GM21619 (cell line): ENCODE measurements at regions not wholly inside any gene's neighbourhood (a gene's known extent, or its start where the extent isn't known, plus 50 kb on each side); places are given as distances from the start of the nearest gene placed in this dataset.

Experiments used
- ATAC-seq: cut with Tn5 transposase; IDR thresholded peaks from one replicate; pipeline ENCODE4 v1.9.1; 2021; ENCODE audit not compliant: unreplicated experiment

DNA sequence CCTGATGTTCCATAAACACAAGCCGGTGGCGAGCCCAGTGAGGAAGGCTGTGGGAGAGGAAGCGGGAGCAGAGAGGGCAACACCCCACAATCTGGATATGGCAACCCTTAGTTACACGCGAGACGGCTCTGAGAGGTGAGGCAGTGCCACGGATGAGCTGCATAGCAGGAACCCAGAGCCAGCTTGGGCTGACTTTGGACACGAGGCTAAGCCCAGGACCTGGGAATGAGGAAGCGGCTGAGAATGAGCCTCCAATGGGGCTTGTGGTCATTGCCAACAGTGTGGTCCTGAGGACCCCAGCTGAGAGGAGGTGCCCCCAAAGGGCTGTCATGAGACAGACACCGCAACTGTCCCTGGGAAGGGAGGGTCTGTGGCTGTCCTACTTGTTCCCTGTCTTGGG, 160.0 kb upstream of the SMIM23 start:
- no peak for ATAC-seq

GRCh38 chr5:171627936-171628632, 157.5 kb upstream of the SMIM23 start:
- no peak for ATAC-seq

DNA sequence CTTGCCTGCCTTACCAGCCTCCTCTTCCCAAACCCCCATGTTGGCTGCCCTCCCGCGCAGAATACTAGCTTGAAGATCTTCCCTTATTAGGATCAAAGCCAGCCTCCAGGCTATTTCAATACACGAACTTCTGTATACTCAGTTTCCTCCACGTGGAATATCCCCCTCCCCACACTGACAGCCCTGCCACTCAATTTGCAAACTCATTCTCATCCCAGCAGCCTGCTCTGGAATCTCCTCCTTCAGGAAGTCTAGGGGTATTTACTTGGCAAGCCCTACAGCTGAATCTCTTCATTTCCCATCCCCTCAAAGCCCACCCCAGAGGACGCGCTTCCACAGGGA, 157.0 kb upstream of the SMIM23 start:
- ATAC-seq = no peak

DNA sequence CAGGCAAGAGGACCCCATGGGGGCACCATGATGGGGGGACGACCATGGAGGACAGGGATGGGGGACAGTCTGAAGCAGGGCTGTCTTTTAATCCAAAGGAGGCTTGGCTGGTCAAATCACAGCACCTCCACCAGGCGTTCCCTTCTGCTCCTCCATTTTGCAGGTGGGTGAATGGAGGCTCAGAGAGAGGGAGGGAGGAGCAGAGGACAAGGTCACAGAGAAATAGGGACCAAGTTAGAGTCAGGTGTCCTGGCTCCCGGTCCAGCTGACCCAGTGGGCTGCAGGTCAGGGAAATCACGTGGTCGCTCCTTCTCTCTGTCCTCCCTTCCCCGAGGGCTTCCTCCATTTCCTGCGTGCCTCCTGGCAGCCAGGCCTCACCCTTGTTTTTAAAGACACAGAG, 156.4 kb upstream of the SMIM23 start:
- ATAC-seq = no peak

GRCh38 chr5:171629628-171630349, 155.8 kb upstream of the SMIM23 start:
- no peak for ATAC-seq

GRCh38 chr5:171630350-171631065, 155.1 kb upstream of the SMIM23 start:
- ATAC-seq = no peak

DNA sequence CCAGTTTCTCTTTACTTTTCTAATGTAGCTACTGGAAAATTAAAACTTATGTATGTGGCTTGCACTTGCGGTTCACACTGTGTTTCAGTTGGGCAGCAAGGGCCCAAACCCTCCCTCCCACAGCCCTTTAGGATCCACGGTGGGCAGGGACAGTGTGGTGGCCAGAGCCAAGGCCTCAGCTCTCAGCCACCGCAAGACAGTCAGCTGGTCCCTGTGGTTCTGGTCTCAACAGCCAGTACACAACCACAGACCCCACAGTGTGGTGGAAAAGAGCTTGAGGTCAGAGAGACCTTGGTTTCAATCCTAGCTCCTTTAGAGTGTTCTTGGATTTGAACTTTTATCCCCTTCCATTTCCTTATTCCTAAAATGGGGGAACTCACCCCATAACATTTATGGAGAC, 153.0 kb upstream of the SMIM23 start:
- no peak for ATAC-seq

- peak; percentile 67 for ATAC-seq
Observed at GRCh38 chr5:171633776-171634470, 151.7 kb upstream of the SMIM23 start.

DNA sequence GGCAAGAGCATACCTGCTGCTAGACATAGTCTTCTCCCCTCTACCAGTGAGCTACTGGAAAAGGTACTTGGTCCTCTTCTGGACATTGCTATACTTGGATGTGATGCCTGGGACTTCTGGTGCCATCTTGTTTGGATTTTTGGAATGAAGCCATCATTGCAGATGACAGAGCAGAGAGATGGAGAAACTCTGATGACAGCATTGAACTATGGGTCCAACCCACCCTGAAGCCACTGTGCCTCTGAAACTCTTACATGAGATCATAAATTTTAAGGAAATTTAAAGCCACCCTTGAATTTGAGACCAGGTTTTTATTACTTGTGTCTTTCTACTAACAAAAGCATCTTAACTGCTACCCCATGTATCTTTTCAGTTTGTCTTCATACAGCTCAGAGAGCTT, 151.1 kb upstream of the SMIM23 start:
- no peak for ATAC-seq

DNA sequence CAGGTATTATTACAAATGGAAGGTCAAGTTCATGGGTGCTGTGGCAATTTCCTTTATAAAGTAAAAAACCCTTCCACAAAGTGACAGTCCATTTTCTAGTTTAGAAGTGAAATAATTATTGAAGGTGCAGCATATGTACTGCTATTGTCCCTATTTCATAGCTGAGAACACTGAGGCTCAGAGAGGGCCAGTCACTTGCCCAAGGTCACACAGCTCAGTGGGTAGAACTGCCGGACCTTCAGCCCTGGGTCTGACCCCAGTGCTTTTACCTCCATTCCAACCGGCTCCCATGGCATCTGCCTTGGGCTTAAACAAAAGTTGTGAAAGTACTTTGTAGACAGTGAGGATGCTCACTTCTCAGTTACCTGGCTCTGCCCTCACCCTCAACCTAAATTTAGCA, 150.6 kb upstream of the SMIM23 start:
- no peak for ATAC-seq

GRCh38 chr5:171635561-171636245, 149.9 kb upstream of the SMIM23 start:
- no peak for ATAC-seq

DNA sequence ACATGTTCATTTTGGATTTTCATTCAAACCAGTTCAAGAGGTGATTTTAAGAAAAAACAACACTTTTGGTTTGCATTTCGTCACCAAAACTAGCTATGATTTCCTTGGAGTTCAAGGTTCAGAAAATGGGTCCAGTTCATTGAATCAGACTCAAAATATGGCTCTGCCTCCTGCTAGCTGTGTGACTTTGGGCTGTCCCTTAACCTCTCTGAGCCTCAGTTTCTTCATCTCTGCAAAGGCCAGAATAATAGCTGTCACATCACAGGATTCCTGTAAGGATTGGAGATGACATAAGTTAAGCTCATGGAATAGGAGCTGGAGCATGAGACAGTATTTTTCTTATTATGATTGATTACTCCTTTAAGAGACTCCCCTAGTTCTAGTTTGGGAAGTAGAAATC, 147.8 kb upstream of the SMIM23 start:
- no peak for ATAC-seq

DNA sequence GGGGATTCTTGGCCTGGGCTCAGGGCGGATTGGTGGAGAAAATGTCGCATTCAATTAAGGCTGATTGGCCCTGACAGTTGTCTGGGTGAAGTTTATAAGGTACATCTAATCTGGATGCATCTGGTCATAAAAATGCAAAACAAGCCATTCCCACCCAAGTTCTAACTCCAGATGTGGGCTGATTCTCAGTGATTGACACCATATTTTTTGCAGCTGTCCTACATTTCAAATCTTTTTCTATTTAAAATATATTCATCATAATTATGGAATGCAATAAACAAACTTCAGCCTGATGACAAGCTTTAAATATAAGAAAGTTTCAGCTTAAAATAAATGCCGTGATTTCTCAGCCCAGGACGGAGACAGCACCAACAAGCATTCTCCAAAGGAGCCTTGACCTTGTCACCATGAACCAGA, 146.4 kb upstream of the SMIM23 start:
- no peak for ATAC-seq

- no peak for ATAC-seq
Observed at GRCh38 chr5:171639966-171640365, 145.7 kb upstream of the SMIM23 start.

DNA sequence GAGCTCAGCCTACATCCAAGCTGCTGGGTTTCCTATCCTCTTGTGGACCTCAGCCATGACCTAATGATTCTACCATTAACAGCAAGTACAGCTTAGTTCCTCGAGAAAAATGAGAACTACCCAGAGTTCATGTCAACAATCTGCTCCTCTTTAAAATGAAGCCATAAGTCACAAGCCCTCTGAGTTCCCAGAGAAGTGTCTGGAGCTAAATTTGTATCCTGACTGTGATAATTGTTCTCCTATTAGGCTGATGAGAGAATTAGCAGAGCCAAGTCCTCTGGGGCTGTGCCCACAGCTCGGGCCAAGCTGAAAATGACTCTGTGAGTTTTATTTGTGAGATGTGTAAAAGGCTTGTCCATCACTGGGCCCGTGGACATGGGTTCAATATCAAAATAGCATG, 145.1 kb upstream of the SMIM23 start:
- ATAC-seq = no peak

- no peak for ATAC-seq
Observed at GRCh38 chr5:171641891-171642290, 143.7 kb upstream of the SMIM23 start.

DNA sequence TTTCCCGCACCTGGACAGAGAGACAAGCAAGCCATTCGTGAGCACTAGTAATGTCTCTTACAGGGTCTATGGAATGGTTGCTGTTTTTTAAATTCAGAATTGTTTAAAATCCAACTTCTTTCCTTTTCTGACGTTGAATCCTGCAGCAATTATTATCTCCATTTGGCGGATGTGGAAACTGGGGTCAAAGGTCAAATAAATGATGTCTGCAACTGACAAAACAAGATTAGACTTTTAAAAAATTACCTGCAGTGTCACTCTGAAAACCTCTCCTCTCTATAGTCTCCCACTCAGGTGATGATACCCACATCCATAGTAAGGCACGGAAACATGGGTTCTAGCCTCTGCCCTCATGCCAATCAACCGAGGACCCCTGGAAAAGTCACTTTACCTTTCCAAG, 142.7 kb upstream of the SMIM23 start:
- ATAC-seq = no peak

DNA sequence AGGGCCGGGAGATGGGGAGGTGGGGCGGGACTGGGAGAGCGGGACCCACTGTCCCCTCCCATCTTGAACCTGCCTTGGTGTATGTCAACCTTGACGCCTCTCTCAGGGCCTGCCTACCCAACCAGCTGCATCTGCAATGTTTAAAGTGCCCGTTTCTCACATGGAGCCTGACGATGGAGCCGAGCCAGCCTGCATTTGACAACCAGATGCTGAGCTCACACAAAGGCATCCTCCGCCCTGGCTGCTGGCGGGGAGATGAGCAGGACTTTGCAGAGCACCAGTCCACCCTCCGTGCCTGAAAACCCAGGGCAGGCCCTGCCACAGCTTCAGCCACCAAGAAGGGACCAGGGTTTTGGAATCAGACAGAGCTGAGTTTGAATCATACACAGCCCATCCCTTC, 141.1 kb upstream of the SMIM23 start:
- no peak for ATAC-seq

DNA sequence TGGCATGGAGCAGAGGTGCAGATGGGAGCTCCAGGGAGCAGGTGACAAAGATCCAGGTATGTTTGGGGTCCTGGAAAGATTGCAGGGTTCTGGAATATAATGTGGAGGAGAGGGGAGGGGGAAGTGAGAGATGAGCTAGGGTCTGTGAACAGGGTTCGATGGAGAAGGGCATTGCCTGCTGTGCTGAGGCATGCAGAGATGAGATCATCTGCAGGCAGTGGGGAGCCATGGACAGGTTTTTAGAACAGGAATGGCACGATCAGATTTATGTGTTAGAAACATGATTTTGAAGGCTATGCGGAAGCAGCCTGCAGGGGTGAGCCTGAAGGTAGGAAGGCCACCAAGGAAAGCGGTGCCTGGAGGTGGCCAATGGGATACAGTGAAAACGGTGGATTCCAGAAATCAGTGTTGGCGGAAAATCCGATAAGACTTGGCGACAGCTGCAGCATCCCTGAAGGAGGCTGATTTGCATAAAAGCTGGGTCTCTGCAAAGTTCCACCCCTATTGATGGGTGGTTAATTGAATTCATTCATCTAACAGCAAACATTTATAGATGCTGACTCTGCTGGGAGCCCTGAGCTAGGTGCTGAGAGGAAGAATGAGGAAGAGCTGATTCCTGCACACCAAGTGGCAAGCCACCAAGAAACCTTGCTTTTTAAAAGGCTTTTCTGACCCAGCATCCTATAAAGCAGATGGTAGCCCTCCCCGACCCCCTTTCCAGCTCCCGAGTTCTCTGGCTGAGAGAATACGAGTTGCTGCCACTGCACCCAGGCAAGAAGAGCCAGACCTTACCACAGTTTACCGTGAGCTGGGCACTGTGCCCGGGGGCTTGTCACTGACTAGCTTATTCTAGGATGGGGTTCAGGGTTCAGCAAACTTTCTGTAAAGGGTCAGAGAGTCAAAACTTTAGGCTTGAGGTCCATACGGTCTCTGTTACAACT, 139.2 kb upstream of the SMIM23 start:
- no peak for ATAC-seq
